A549 (cell line): ENCODE measurements at regions not wholly inside any gene's neighbourhood (a gene's known extent, or its start where the extent isn't known, plus 50 kb on each side); places are given as distances from the start of the nearest gene placed in this dataset.
A peak's percentile ranks its signal among the peaks of the same experiment; 100 is the strongest.

Experiments used
- ATAC-seq, 2 experiments: fragments of 200-7000 bp in 1 of 2; fragments of >200 bp in 1 of 2; cut with Nextera tagmentation in 1 of 2; cut with Tn5 transposase in 1 of 2; 3 replicates each; pipeline versions ENCODE4 v1.8.0 to v1.9.1; 2018 to 2020; ENCODE audit warnings: mild to moderate bottlenecking in 1 of 2, moderate library complexity in 1 of 2
- CTCF ChIA-PET: fragments of 300-600 bp; sonication (Branson Sonifier 250); formaldehyde crosslinking; extraction: SDS; loops from one replicate; lab custom pipeline; 2021; ENCODE audit warnings: antibody characterized with exemption, inconsistent platforms; lab: Yijun Ruan, JAX
- POLR2A ChIA-PET: fragments of 350-600 bp; formaldehyde crosslinking; extraction: SDS; loops from one replicate; lab custom pipeline; 2021; ENCODE audit warnings: antibody characterized with exemption, inconsistent platforms; lab: Yijun Ruan, JAX
- DNase-seq, 2 experiments: peaks; one replicate each; pipeline versions ENCODE4 v3.0.0 to v3.0.0-alpha.2; 2011 to 2016; ENCODE audit warnings: low read depth in 1 of 2, low spot score in 1 of 2
- FAIRE-seq: peaks from 2 replicates; lab custom pipeline; 2011; peaks lifted over from hg19 to GRCh38; lab: Jason Lieb, UNC
- H3K27ac ChIP-seq, 2 experiments: fragments of >200 bp; sonication (Bioruptor Twin); formaldehyde crosslinking; 3 replicates each; pipeline ENCODE4 v1.5.1; 2016 to 2017
- H3K4me1 ChIP-seq: fragments of >200 bp; sonication (Bioruptor Twin); formaldehyde crosslinking; 3 replicates; pipeline ENCODE4 v1.6.1; 2016
- H3K4me2 ChIP-seq: fragments of >200 bp; sonication (Bioruptor Twin); formaldehyde crosslinking; 3 replicates; pipeline ENCODE4 v1.6.1; 2016
- H3K4me3 ChIP-seq: fragments of >200 bp; sonication (Bioruptor Twin); formaldehyde crosslinking; 3 replicates; pipeline ENCODE4 v1.5.1; 2016
- H3K9me3 ChIP-seq: fragments of >200 bp; sonication (Bioruptor Twin); formaldehyde crosslinking; 3 replicates; pipeline ENCODE4 v1.6.1; 2016
- BHLHE40 ChIP-seq: IDR thresholded peaks from 2 replicates; pipeline ENCODE4 v1.6.1; 2012; ENCODE audit warnings: low read depth, low read length, inconsistent platforms
- CBX8 ChIP-seq: fragments of 200-600 bp; sonication (generic); IDR thresholded peaks from 2 replicates; pipeline ENCODE4 v1.6.1; 2016
- CEBPB ChIP-seq, 2 experiments: fragments of >200 bp in 1 of 2; sonication (Bioruptor Twin) in 1 of 2; formaldehyde crosslinking in 1 of 2; IDR thresholded peaks; 2 replicates each; pipeline ENCODE4 v1.6.1; 2012 to 2016
- CHD2 ChIP-seq: fragments of 150-350 bp; IDR thresholded peaks from 2 replicates; pipeline ENCODE4 v1.6.1; 2014; ENCODE audit warnings: low read length; ENCODE audit not compliant: partially characterized antibody
- EHF ChIP-seq: fragments of 250-450 bp; sonication (Bioruptor Pico); IDR thresholded peaks from 2 replicates; pipeline ENCODE4 v1.5.0; 2020; ENCODE audit warnings: mild to moderate bottlenecking
- EHMT2 ChIP-seq: fragments of 200-600 bp; sonication (generic); IDR thresholded peaks from 2 replicates; pipeline ENCODE4 v1.6.1; 2016; ENCODE audit warnings: antibody characterized with exemption, low read depth, mild to moderate bottlenecking, moderate library complexity
- FOSB ChIP-seq: fragments of 250-450 bp; sonication (Bioruptor Pico); IDR thresholded peaks from 2 replicates; pipeline ENCODE4 v1.5.0; 2020; ENCODE audit warnings: mild to moderate bottlenecking, moderate library complexity
- FOXS1 ChIP-seq: fragments of 250-450 bp; sonication (Bioruptor Pico); IDR thresholded peaks from 2 replicates; pipeline ENCODE4 v1.5.0; 2020; ENCODE audit warnings: mild to moderate bottlenecking, moderate library complexity
- HOXB5 ChIP-seq: fragments of 250-450 bp; sonication (Bioruptor Pico); IDR thresholded peaks from 2 replicates; pipeline ENCODE4 v1.5.0; 2020; ENCODE audit warnings: mild to moderate bottlenecking, moderate library complexity
- JUN ChIP-seq, 2 experiments: fragments of >200 bp; sonication (Bioruptor Twin); formaldehyde crosslinking; IDR thresholded peaks; 2 replicates in 1 of 2; 3 replicates in 1 of 2; pipeline ENCODE4 v1.6.1; 2016 to 2017
- KDM1A ChIP-seq: fragments of 200-600 bp; sonication (generic); IDR thresholded peaks from 2 replicates; pipeline ENCODE4 v1.6.1; 2016; ENCODE audit warnings: low read depth, mild to moderate bottlenecking
- MYC ChIP-seq: IDR thresholded peaks from 2 replicates; pipeline ENCODE4 v1.6.1; 2012; ENCODE audit warnings: mild to moderate bottlenecking, inconsistent platforms, low read length, improper control_type of control experiment, borderline replicate concordance
- RCOR1 ChIP-seq: fragments of 150-350 bp; IDR thresholded peaks from 2 replicates; pipeline ENCODE4 v1.6.1; 2014; ENCODE audit warnings: antibody characterized with exemption, low read length, low read depth
- RFX5 ChIP-seq: fragments of 450-650 bp; IDR thresholded peaks from 2 replicates; pipeline ENCODE4 v1.7.1; 2014; ENCODE audit warnings: antibody characterized with exemption, mild to moderate bottlenecking, moderate library complexity
- RNF2 ChIP-seq: fragments of 200-600 bp; sonication (generic); IDR thresholded peaks from 2 replicates; pipeline ENCODE4 v1.6.1; 2016; ENCODE audit warnings: low read depth, mild to moderate bottlenecking, antibody characterized with exemption, moderate library complexity, borderline replicate concordance
- SREBF2 ChIP-seq: fragments of 450-650 bp; IDR thresholded peaks from 2 replicates; pipeline ENCODE4 v1.6.1; 2014; ENCODE audit warnings: mild to moderate bottlenecking, moderate library complexity
- TFCP2L1 ChIP-seq: fragments of 250-450 bp; sonication (Bioruptor Pico); IDR thresholded peaks from 2 replicates; pipeline ENCODE4 v1.5.0; 2021; ENCODE audit warnings: mild to moderate bottlenecking
- TP53 ChIP-seq: fragments of 250-450 bp; sonication (Bioruptor Pico); IDR thresholded peaks from 2 replicates; pipeline ENCODE4 v1.5.0; 2021; ENCODE audit warnings: mild to moderate bottlenecking, moderate library complexity
- ZC3H11A ChIP-seq: fragments of 450-650 bp; IDR thresholded peaks from 2 replicates; pipeline ENCODE4 v1.6.1; 2014; ENCODE audit warnings: antibody characterized with exemption, mild to moderate bottlenecking
- ZFP36 ChIP-seq: fragments of 450-650 bp; IDR thresholded peaks from 2 replicates; pipeline ENCODE4 v1.6.1; 2014; ENCODE audit warnings: borderline replicate concordance; ENCODE audit not compliant: partially characterized antibody
- ZNF302 ChIP-seq: fragments of 250-450 bp; sonication (Bioruptor Pico); IDR thresholded peaks from 2 replicates; pipeline ENCODE4 v1.9.0; 2021; ENCODE audit warnings: inconsistent platforms, mild to moderate bottlenecking, moderate library complexity
- ZSCAN20 ChIP-seq: fragments of 250-450 bp; sonication (Bioruptor Pico); IDR thresholded peaks from 2 replicates; pipeline ENCODE4 v1.8.0; 2022; ENCODE audit warnings: mild to moderate bottlenecking, moderate library complexity
- WGBS: methylation state at CpG from one replicate; pipeline ENCODE4 v1.1.6; 2017; ENCODE audit errors: missing lambda C conversion rate; 5-methylcytosine and 5-hydroxymethylcytosine counted together
- TF ChIP-seq, protein P1 (sequence below): fragments of >200 bp; sonication (Bioruptor Twin); formaldehyde crosslinking; IDR thresholded peaks from 3 replicates; pipeline ENCODE4 v1.6.1; 2016
- TF ChIP-seq, protein P2 (sequence below): IDR thresholded peaks from 2 replicates; pipeline ENCODE4 v1.6.1; 2012; ENCODE audit warnings: low read depth, borderline replicate concordance
- TF ChIP-seq, protein P3 (sequence below): fragments of 200-600 bp; sonication (generic); IDR thresholded peaks from 2 replicates; pipeline ENCODE4 v1.6.1; 2016; ENCODE audit warnings: antibody characterized with exemption, mild to moderate bottlenecking, moderate library complexity
- TF ChIP-seq, protein P4 (sequence below): fragments of >200 bp; sonication (Bioruptor Twin); formaldehyde crosslinking; IDR thresholded peaks from 3 replicates; pipeline ENCODE4 v1.5.1; 2016

DNA sequence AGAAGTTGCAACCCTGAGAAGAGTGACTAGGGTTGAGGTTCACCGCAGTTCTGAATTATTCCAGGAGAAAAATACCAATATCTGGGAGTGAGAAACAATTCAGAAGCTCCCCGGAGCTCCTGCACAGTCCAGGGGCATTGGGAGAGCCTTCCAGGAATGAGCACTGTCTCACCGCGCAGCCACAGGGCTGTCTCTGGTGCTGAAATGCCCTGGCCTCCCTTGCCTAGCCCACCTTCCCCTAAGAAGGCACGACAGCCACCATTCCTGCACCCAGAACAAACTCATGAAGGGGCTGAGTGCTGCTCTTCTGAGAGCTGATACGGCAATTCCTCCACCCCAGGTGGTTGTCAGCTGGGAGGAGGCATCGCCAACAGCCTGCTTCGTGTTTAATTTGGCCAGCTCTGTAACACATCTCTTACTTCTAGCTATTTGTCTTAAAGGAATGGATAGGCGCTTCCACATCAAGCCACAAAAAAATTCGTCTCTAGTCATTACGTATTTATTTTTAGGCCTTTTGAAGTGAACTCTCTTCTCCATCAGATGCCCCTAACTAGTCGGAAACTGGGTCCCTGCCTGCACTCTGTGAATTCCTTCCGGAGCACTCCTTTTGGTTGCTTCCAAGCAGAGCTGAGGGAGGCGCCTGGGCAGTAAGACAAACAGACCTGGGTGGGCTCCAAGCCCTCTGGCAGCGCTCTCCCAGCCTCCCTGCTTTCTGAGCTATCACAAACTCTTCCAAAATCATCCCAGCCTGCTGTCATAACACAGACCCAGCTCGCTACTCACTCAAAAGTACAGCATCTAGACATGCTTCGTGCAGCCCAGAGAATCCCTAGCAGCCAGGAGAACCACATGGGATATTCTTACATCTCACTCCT is 120.5 kb upstream of the CCDC68 start:
- FAIRE-seq (no peak), DNase-seq (no peak), ATAC-seq (no peak)
- ChIA-PET POLR2A (no interaction called here), CTCF (no interaction called here)
- Histone ChIP-seq H3K4me2 (no peak overlapping the region), H3K4me3 (no peak overlapping the region), H3K4me1 (peaks cover 11% of the 10 kb centered on the region; the same call in 2 of the 3 replicates), H3K9me3 (no peaks in the 10 kb centered on the region), H3K27ac (no peak overlapping the region)
- 82% methylated on average over 17 of the region's 17 CpGs for WGBS
- TF ChIP-seq HOXB5 (CRISPR knock-in tag) (no peak), RNF2 (no peak), SREBF2 (no peak), TFCP2L1 (CRISPR knock-in tag) (no peak)

DNA sequence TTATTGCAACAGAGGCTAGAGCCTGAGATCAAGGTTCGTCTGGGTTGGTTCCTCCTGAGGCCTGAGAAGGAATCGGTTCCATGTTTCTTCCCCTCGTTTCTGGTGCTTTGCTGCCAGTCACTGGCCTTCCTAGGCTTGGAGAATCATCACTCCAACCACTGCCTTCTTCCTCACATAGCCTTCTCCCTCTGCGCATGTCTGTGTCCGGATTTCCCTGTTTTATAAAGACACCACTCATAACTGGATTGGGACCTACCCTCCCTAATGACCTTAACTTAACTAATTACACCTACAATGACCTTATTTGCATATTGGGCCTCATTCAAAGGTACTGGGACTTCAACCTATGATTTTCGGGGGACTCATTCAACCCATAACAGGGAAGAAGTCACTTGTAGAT is 119.8 kb upstream of the CCDC68 start:
- H3K27ac ChIP-seq, result peak overlapping the region in 1 of 2 experiments; percentile 67; a peak in 2 of 6 replicates
- peaks cover 11% of the 10 kb centered on the region; the same call in 2 of the 3 replicates for H3K4me1 ChIP-seq
- WGBS, result 61% methylated on average over 6 of the region's 6 CpGs
- no peak for TF ChIP-seq JUN (IDR thresholded peaks at IDR 0.05)
- no peak for TF ChIP-seq ZSCAN20 (CRISPR knock-in tag)
- TF ChIP-seq, protein P1, sequence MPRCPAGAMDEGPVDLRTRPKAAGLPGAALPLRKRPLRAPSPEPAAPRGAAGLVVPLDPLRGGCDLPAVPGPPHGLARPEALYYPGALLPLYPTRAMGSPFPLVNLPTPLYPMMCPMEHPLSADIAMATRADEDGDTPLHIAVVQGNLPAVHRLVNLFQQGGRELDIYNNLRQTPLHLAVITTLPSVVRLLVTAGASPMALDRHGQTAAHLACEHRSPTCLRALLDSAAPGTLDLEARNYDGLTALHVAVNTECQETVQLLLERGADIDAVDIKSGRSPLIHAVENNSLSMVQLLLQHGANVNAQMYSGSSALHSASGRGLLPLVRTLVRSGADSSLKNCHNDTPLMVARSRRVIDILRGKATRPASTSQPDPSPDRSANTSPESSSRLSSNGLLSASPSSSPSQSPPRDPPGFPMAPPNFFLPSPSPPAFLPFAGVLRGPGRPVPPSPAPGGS, result no peak
- no peak for TF ChIP-seq ZC3H11A
- no peak for TF ChIP-seq FOXS1 (CRISPR knock-in tag)
- TF ChIP-seq, all 56 proteins: peak for 0
- H3K4me3 ChIP-seq, result no peak overlapping the region
- ATAC-seq (no peak), FAIRE-seq (no peak), DNase-seq (no peak)
- H3K9me3 ChIP-seq, result no peaks in the 10 kb centered on the region
- no peak overlapping the region for H3K4me2 ChIP-seq
- CTCF ChIA-PET, result no interaction called here
- POLR2A ChIA-PET, result no interaction called here

DNA sequence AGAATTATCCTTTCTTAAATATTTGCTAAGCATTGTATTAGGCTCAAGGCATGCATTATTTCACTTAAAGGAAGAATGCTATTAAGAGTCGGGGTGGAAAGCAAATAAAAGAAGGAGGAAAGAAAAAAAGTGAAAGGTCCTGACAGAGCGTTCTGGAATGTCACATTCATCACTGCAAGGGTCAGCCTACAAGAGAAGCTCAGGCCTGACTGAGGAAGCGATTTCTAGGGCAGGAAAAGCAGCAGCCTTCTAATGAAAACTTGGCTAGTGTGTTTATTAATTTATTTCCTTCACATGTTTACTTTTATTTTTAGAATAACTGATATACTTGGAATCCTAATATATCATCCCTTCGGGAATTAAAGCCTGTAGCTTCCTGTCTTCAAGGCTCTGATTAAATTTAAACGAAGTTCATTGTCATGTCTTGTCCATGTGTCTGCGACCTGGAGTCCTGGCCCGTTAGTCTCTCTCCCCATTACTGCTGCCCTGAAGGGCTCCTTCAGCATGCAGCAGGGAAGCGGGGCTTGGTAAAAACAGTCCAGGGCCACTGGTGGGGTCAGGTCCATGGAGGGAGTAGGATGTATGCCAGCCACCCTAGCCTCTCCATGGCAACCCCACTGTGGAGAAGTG is 119.2 kb upstream of the CCDC68 start:
- no peak for FAIRE-seq
- 37% methylated on average over 8 of the region's 8 CpGs for WGBS
- CTCF ChIA-PET, result no interaction called here
- no peaks in the 10 kb centered on the region for H3K9me3 ChIP-seq
- DNase-seq, result peak in 1 of 2 experiments; percentile 35
- H3K4me1 ChIP-seq, result peaks cover 11% of the 10 kb centered on the region; the same call in 2 of the 3 replicates
- peak overlapping the region; percentile 13; the same call in 2 of the 3 replicates for H3K4me2 ChIP-seq
- peak overlapping the region in 1 of 2 experiments; percentile 67; a peak in 2 of 6 replicates for H3K27ac ChIP-seq
- H3K4me3 ChIP-seq, result no peak overlapping the region
- POLR2A ChIA-PET, result no interaction called here
- ATAC-seq, result peak in 1 of 2 experiments; percentile 67; a peak in 3 of 6 replicates
- TF ChIP-seq RNF2 (no peak), HOXB5 (CRISPR knock-in tag) (no peak), CEBPB (IDR thresholded peaks at IDR 0.05) (no peak), FOSB (CRISPR knock-in tag) (no peak), MYC (no peak), RCOR1 (no peak), BHLHE40 (no peak), ZNF302 (CRISPR knock-in tag) (no peak), EHF (CRISPR knock-in tag) (no peak), CBX8 (no peak), RFX5 (no peak), CHD2 (no peak), EHMT2 (no peak), ZFP36 (no peak), KDM1A (no peak), TP53 (CRISPR knock-in tag) (no peak)
- TF ChIP-seq, protein P2, sequence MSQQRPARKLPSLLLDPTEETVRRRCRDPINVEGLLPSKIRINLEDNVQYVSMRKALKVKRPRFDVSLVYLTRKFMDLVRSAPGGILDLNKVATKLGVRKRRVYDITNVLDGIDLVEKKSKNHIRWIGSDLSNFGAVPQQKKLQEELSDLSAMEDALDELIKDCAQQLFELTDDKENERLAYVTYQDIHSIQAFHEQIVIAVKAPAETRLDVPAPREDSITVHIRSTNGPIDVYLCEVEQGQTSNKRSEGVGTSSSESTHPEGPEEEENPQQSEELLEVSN, result no peak
- TF ChIP-seq, protein P3, sequence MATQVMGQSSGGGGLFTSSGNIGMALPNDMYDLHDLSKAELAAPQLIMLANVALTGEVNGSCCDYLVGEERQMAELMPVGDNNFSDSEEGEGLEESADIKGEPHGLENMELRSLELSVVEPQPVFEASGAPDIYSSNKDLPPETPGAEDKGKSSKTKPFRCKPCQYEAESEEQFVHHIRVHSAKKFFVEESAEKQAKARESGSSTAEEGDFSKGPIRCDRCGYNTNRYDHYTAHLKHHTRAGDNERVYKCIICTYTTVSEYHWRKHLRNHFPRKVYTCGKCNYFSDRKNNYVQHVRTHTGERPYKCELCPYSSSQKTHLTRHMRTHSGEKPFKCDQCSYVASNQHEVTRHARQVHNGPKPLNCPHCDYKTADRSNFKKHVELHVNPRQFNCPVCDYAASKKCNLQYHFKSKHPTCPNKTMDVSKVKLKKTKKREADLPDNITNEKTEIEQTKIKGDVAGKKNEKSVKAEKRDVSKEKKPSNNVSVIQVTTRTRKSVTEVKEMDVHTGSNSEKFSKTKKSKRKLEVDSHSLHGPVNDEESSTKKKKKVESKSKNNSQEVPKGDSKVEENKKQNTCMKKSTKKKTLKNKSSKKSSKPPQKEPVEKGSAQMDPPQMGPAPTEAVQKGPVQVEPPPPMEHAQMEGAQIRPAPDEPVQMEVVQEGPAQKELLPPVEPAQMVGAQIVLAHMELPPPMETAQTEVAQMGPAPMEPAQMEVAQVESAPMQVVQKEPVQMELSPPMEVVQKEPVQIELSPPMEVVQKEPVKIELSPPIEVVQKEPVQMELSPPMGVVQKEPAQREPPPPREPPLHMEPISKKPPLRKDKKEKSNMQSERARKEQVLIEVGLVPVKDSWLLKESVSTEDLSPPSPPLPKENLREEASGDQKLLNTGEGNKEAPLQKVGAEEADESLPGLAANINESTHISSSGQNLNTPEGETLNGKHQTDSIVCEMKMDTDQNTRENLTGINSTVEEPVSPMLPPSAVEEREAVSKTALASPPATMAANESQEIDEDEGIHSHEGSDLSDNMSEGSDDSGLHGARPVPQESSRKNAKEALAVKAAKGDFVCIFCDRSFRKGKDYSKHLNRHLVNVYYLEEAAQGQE, result no peak
- TF ChIP-seq, protein P4, sequence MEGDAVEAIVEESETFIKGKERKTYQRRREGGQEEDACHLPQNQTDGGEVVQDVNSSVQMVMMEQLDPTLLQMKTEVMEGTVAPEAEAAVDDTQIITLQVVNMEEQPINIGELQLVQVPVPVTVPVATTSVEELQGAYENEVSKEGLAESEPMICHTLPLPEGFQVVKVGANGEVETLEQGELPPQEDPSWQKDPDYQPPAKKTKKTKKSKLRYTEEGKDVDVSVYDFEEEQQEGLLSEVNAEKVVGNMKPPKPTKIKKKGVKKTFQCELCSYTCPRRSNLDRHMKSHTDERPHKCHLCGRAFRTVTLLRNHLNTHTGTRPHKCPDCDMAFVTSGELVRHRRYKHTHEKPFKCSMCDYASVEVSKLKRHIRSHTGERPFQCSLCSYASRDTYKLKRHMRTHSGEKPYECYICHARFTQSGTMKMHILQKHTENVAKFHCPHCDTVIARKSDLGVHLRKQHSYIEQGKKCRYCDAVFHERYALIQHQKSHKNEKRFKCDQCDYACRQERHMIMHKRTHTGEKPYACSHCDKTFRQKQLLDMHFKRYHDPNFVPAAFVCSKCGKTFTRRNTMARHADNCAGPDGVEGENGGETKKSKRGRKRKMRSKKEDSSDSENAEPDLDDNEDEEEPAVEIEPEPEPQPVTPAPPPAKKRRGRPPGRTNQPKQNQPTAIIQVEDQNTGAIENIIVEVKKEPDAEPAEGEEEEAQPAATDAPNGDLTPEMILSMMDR, result no peak
